MM.1S (cell line): ENCODE measurements at regions not wholly inside any gene's neighbourhood (a gene's known extent, or its start where the extent isn't known, plus 50 kb on each side); places are given as distances from the start of the nearest gene placed in this dataset.

ENCODE experiments used
- DNase-seq: peaks from one replicate; pipeline ENCODE4 v3.0.0-alpha.2; 2015
- H2AFZ ChIP-seq: fragments of 300-600 bp; sonication (generic); 2 replicates; pipeline ENCODE4 v1.6.0; 2016; ENCODE audit warnings: antibody characterized with exemption, low read length
- H3F3A ChIP-seq: fragments of 300-600 bp; sonication (generic); 2 replicates; pipeline ENCODE4 v1.6.1; 2016; ENCODE audit warnings: mild to moderate bottlenecking, antibody characterized with exemption, low read length, moderate library complexity, mixed read lengths; ENCODE audit not compliant: insufficient read depth
- H3K27ac ChIP-seq: fragments of 300-600 bp; sonication (generic); 2 replicates; pipeline ENCODE4 v1.5.1; 2016; ENCODE audit warnings: mild to moderate bottlenecking, low read length
- H3K27me3 ChIP-seq: fragments of 300-600 bp; sonication (generic); replicated peaks from 2 replicates; pipeline ENCODE4 v1.6.0; 2016; ENCODE audit warnings: low read length; ENCODE audit not compliant: insufficient read depth
- H3K36me3 ChIP-seq: fragments of 300-600 bp; sonication (generic); replicated peaks from 2 replicates; pipeline ENCODE4 v1.6.1; 2016; ENCODE audit warnings: mild to moderate bottlenecking, low read length, mixed read lengths; ENCODE audit not compliant: insufficient read depth
- H3K4me1 ChIP-seq: fragments of 300-600 bp; sonication (generic); 2 replicates; pipeline ENCODE4 v1.6.1; 2016; ENCODE audit warnings: low read length, mixed read lengths
- H3K4me2 ChIP-seq: fragments of 300-600 bp; sonication (generic); 2 replicates; pipeline ENCODE4 v1.6.0; 2016; ENCODE audit warnings: low read depth, low read length
- H3K4me3 ChIP-seq: fragments of 300-600 bp; sonication (generic); 2 replicates; pipeline ENCODE4 v1.5.1; 2016; ENCODE audit warnings: low read length, mixed read lengths
- H3K79me2 ChIP-seq: fragments of 300-600 bp; sonication (generic); 2 replicates; pipeline ENCODE4 v1.6.1; 2016; ENCODE audit warnings: mixed run types, low read length, mixed read lengths
- H3K9ac ChIP-seq: fragments of 300-600 bp; sonication (generic); 2 replicates; pipeline ENCODE4 v1.6.1; 2016; ENCODE audit warnings: low read length, mixed read lengths
- H3K9me2 ChIP-seq: fragments of 300-600 bp; sonication (generic); replicated peaks from 2 replicates; pipeline ENCODE4 v1.6.1; 2016; ENCODE audit warnings: mild to moderate bottlenecking, low read length, mixed read lengths; ENCODE audit not compliant: insufficient read depth
- H3K9me3 ChIP-seq: fragments of 300-600 bp; sonication (generic); replicated peaks from 2 replicates; pipeline ENCODE4 v1.6.1; 2016; ENCODE audit warnings: mild to moderate bottlenecking, low read length, mixed read lengths; ENCODE audit not compliant: insufficient read depth
- H4K20me1 ChIP-seq: fragments of 300-600 bp; sonication (generic); 2 replicates; pipeline ENCODE4 v1.6.1; 2016; ENCODE audit warnings: mild to moderate bottlenecking, low read length, moderate library complexity, mixed read lengths; ENCODE audit not compliant: insufficient read depth
- EZH2 ChIP-seq: fragments of 300-600 bp; sonication (generic); optimal IDR thresholded peaks from 2 replicates; pipeline ENCODE3; 2017; ENCODE audit warnings: low read depth, mild to moderate bottlenecking, antibody characterized with exemption, low read length, mixed read lengths
- EZH2phosphoT487 ChIP-seq: fragments of 300-600 bp; sonication (generic); IDR thresholded peaks from 2 replicates; pipeline ENCODE4 v1.6.1; 2018; ENCODE audit warnings: antibody characterized with exemption, low read length
- TF ChIP-seq, protein P1 (sequence below): fragments of 300-600 bp; sonication (generic); IDR thresholded peaks from 2 replicates; pipeline ENCODE4 v1.5.1; 2016; ENCODE audit warnings: antibody characterized with exemption, low read length, mixed read lengths

DNA sequence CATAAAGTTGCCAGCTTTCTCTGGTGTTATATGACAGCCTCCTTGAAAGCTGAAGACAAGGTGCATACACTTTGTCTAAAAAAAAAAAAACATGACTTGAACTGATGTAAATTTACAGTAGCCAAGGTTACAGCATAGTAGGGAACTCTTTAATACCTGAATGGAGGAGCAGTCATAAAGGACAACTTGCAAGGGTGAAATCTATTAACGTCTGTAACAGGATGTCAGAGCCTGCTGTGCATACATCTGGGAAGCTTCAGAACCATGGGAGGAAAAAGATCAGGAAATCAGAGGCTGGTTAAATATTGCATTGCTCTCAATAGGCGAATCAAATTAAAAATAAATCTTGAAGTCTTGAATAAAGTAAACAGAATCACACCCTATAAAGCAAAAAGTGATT lies 484.0 kb upstream of the CTSO start:
- H3K9me3 ChIP-seq: no peaks in the 10 kb centered on the region
- no peak overlapping the region for H3K4me3 ChIP-seq
- H3K36me3 ChIP-seq: no peaks in the 10 kb centered on the region
- H2AFZ ChIP-seq: no peak overlapping the region
- H3K4me1 ChIP-seq: no peaks in the 10 kb centered on the region
- H3K27me3 ChIP-seq: no peaks in the 10 kb centered on the region
- no peaks in the 10 kb centered on the region for H3K79me2 ChIP-seq
- no peaks in the 10 kb centered on the region for H4K20me1 ChIP-seq
- H3F3A ChIP-seq: no peaks in the 10 kb centered on the region
- H3K9ac ChIP-seq: no peak overlapping the region
- DNase-seq: no peak
- no peaks in the 10 kb centered on the region for H3K9me2 ChIP-seq
- TF ChIP-seq EZH2 (no peak), EZH2phosphoT487 (no peak)
- TF ChIP-seq, protein P1, sequence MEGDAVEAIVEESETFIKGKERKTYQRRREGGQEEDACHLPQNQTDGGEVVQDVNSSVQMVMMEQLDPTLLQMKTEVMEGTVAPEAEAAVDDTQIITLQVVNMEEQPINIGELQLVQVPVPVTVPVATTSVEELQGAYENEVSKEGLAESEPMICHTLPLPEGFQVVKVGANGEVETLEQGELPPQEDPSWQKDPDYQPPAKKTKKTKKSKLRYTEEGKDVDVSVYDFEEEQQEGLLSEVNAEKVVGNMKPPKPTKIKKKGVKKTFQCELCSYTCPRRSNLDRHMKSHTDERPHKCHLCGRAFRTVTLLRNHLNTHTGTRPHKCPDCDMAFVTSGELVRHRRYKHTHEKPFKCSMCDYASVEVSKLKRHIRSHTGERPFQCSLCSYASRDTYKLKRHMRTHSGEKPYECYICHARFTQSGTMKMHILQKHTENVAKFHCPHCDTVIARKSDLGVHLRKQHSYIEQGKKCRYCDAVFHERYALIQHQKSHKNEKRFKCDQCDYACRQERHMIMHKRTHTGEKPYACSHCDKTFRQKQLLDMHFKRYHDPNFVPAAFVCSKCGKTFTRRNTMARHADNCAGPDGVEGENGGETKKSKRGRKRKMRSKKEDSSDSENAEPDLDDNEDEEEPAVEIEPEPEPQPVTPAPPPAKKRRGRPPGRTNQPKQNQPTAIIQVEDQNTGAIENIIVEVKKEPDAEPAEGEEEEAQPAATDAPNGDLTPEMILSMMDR: no peak
- no peak overlapping the region for H3K4me2 ChIP-seq
- no peak overlapping the region for H3K27ac ChIP-seq

DNA sequence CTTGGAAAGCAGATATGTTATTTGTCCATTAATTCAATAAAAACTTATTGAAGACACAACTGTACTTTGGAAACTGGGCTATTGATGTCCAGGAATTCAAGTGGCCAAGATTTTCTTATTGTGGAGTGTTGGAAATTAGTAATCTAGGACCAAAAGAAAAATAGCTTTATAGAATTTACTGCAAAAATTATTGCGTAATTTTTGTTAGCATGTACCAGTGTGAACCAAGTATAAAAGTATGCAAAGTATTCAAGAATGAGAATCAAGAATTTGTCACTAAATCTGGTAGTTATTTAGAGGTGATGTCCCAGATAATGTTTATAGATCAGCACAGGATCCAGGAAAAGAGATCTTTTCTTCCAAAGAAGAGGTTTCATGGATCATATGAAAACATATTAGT lies 468.9 kb upstream of the CTSO start:
- H3K4me2 ChIP-seq: no peak overlapping the region
- no peaks in the 10 kb centered on the region for H3F3A ChIP-seq
- no peak for DNase-seq
- H3K27me3 ChIP-seq: no peaks in the 10 kb centered on the region
- no peak overlapping the region for H3K9ac ChIP-seq
- no peaks in the 10 kb centered on the region for H4K20me1 ChIP-seq
- H3K36me3 ChIP-seq: no peaks in the 10 kb centered on the region
- no peaks in the 10 kb centered on the region for H3K9me2 ChIP-seq
- no peaks in the 10 kb centered on the region for H3K9me3 ChIP-seq
- H3K79me2 ChIP-seq: no peaks in the 10 kb centered on the region
- H3K4me1 ChIP-seq: no peaks in the 10 kb centered on the region
- TF ChIP-seq EZH2phosphoT487 (no peak), EZH2 (no peak)
- TF ChIP-seq, protein P1: no peak
- no peak overlapping the region for H3K27ac ChIP-seq
- no peak overlapping the region for H2AFZ ChIP-seq
- no peak overlapping the region for H3K4me3 ChIP-seq

DNA sequence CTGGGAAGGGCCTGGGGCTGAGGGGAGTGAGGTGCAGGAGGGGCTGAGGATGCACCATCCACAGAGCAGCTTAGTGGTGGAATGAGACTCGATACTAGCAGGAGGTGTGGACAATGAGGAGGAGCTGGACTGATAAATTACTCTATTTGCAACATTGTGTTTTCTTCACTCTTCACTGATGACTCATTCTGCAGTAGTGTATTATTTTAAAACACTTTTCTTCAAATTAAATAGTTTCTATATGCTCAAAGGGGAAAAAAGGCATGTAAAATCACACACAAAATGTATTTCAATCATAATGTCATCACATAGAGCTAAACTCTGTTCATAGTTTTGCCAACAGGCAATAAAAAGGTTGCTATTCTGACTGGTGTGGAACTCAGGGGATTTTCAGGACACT lies 467.0 kb upstream of the CTSO start:
- Histone ChIP-seq H2AFZ (no peak overlapping the region), H3K4me3 (no peak overlapping the region), H3K9ac (no peak overlapping the region), H3K9me3 (no peaks in the 10 kb centered on the region), H3K79me2 (no peaks in the 10 kb centered on the region), H3K36me3 (no peaks in the 10 kb centered on the region), H4K20me1 (no peaks in the 10 kb centered on the region), H3K4me2 (no peak overlapping the region), H3K27me3 (no peaks in the 10 kb centered on the region), H3K4me1 (no peaks in the 10 kb centered on the region), H3K27ac (no peak overlapping the region), H3F3A (no peaks in the 10 kb centered on the region), H3K9me2 (no peaks in the 10 kb centered on the region)
- DNase-seq: no peak
- TF ChIP-seq EZH2: no peak
- TF ChIP-seq EZH2phosphoT487: no peak

DNA sequence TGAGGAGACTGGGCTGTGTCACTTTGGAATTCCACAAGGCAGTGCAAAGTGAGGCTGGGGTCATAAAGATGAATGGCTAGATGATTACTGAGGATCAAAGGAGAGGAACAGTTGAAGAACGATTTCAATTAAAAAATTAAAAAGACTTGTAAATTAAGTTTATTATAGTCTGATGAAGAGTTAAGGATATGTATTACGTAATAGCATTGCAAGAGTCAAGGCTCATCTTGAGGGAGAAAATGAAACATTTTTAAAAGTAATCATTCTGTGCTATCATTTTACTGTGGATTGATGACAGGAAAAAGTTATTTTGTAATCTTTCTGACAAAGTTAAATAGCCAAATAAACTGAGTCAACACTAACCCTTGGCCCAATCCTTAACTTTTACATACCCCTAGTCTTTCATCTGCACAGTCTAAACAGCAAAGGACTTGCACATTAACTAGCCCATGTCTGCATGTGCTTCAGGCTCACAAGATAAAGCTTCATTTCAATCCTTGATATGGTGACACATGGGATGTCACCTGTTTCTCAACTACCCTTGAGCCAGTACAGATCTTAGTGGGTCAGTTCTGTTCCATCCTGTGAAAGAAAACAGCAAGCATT lies 465.5 kb upstream of the CTSO start:
- Histone ChIP-seq H3K27ac (no peak overlapping the region), H3K4me2 (no peak overlapping the region), H3K36me3 (no peaks in the 10 kb centered on the region), H2AFZ (no peak overlapping the region), H3F3A (no peaks in the 10 kb centered on the region), H4K20me1 (no peaks in the 10 kb centered on the region), H3K4me1 (no peaks in the 10 kb centered on the region), H3K27me3 (no peaks in the 10 kb centered on the region), H3K9ac (no peak overlapping the region), H3K4me3 (no peak overlapping the region), H3K9me2 (no peaks in the 10 kb centered on the region), H3K79me2 (no peaks in the 10 kb centered on the region), H3K9me3 (no peaks in the 10 kb centered on the region)
- TF ChIP-seq EZH2: no peak
- TF ChIP-seq EZH2phosphoT487: no peak
- TF ChIP-seq, protein P1: no peak
- no peak for DNase-seq
